HepG2 (cell line): ENCODE measurements at regions not wholly inside any gene's neighbourhood (a gene's known extent, or its start where the extent isn't known, plus 50 kb on each side); places are given as distances from the start of the nearest gene placed in this dataset.

Experiments used
- DPF2 ChIP-seq: sonication (generic); formaldehyde crosslinking; IDR thresholded peaks from 2 replicates; pipeline ENCODE4 v1.4.0; 2020; ENCODE audit warnings: mild to moderate bottlenecking, low read depth, missing genetic modification reagents, borderline replicate concordance
- EEA1 ChIP-seq: sonication (generic); formaldehyde crosslinking; IDR thresholded peaks from 2 replicates; pipeline ENCODE4 v1.5.1; 2020; ENCODE audit warnings: mild to moderate bottlenecking, missing genetic modification reagents, borderline replicate concordance
- ELF1 ChIP-seq: sonication (generic); formaldehyde crosslinking; IDR thresholded peaks from 2 replicates; pipeline ENCODE4 v1.4.0; 2020; ENCODE audit warnings: missing genetic modification reagents
- FOXA1 ChIP-seq, 2 experiments: fragments of 450-650 bp in 1 of 2; sonication (generic) in 1 of 2; formaldehyde crosslinking in 1 of 2; IDR thresholded peaks; 2 replicates each; pipeline versions ENCODE4 v1.4.0 to v1.6.1; 2016 to 2020; ENCODE audit warnings: missing genetic modification reagents in 1 of 2
- GABPB1 ChIP-seq: IDR thresholded peaks from 2 replicates; pipeline ENCODE4 v1.6.1; 2016; ENCODE audit warnings: mild to moderate bottlenecking, missing genetic modification reagents, moderate library complexity, missing compliant biosample characterization
- GATAD1 ChIP-seq: IDR thresholded peaks from 2 replicates; pipeline ENCODE4 v1.6.1; 2016; ENCODE audit warnings: missing genetic modification reagents, missing compliant biosample characterization
- HDAC2 ChIP-seq: sonication (generic); formaldehyde crosslinking; IDR thresholded peaks from 2 replicates; pipeline ENCODE4 v1.4.0; 2020; ENCODE audit warnings: missing genetic modification reagents
- MED13 ChIP-seq: sonication (generic); formaldehyde crosslinking; IDR thresholded peaks from 2 replicates; pipeline ENCODE4 v1.5.0; 2020; ENCODE audit warnings: missing genetic modification reagents
- NFATC3 ChIP-seq: sonication (generic); formaldehyde crosslinking; IDR thresholded peaks from 2 replicates; pipeline ENCODE4 v1.5.1; 2020; ENCODE audit warnings: mild to moderate bottlenecking, missing genetic modification reagents
- NFYB ChIP-seq: sonication (generic); formaldehyde crosslinking; IDR thresholded peaks from 2 replicates; pipeline ENCODE4 v1.4.0; 2020; ENCODE audit warnings: missing genetic modification reagents
- NRL ChIP-seq: sonication (generic); formaldehyde crosslinking; IDR thresholded peaks from 2 replicates; pipeline ENCODE4 v1.5.0; 2020; ENCODE audit warnings: missing genetic modification reagents, mild to moderate bottlenecking, moderate library complexity, borderline replicate concordance
- PAF1 ChIP-seq: IDR thresholded peaks from 2 replicates; pipeline ENCODE4 v1.6.1; 2016; ENCODE audit warnings: missing genetic modification reagents, missing compliant biosample characterization
- PHF21A ChIP-seq: sonication (generic); formaldehyde crosslinking; IDR thresholded peaks from 2 replicates; pipeline ENCODE4 v1.5.0; 2020; ENCODE audit warnings: mild to moderate bottlenecking, missing genetic modification reagents
- RFX3 ChIP-seq: IDR thresholded peaks from 2 replicates; pipeline ENCODE4 v1.6.1; 2016; ENCODE audit warnings: missing biosample characterization, missing genetic modification reagents
- SAP130 ChIP-seq: IDR thresholded peaks from 2 replicates; pipeline ENCODE4 v1.6.1; 2016; ENCODE audit warnings: low read depth
- SMC3 ChIP-seq: IDR thresholded peaks from 2 replicates; pipeline ENCODE4 v1.6.1; 2011; ENCODE audit warnings: low read length, improper control_type of control experiment
- STAG1 ChIP-seq: sonication (generic); formaldehyde crosslinking; IDR thresholded peaks from 2 replicates; pipeline ENCODE4 v1.4.0; 2020; ENCODE audit warnings: missing genetic modification reagents
- TEAD3 ChIP-seq: optimal IDR thresholded peaks from 2 replicates; pipeline ENCODE3; 2016; ENCODE audit warnings: borderline replicate concordance
- THAP11 ChIP-seq: IDR thresholded peaks from 2 replicates; pipeline ENCODE4 v1.6.1; 2016; ENCODE audit warnings: missing biosample characterization, missing genetic modification reagents
- TOPORS ChIP-seq: sonication (generic); formaldehyde crosslinking; IDR thresholded peaks from 2 replicates; pipeline ENCODE4 v1.8.0; 2023; ENCODE audit warnings: mild to moderate bottlenecking, missing genetic modification reagents
- ZBTB21 ChIP-seq: sonication (generic); formaldehyde crosslinking; IDR thresholded peaks from 2 replicates; pipeline ENCODE4 v1.4.0; 2020; ENCODE audit warnings: missing genetic modification reagents
- ZBTB8A ChIP-seq: sonication (generic); formaldehyde crosslinking; IDR thresholded peaks from 2 replicates; pipeline ENCODE4 v1.4.0; 2020; ENCODE audit warnings: mild to moderate bottlenecking, low read depth, missing genetic modification reagents, borderline replicate concordance
- ZEB1 ChIP-seq: IDR thresholded peaks from 2 replicates; pipeline ENCODE4 v1.6.1; 2012; ENCODE audit warnings: mild to moderate bottlenecking, low read depth, inconsistent platforms; ENCODE audit not compliant: insufficient replicate concordance
- ZMAT3 ChIP-seq: sonication (generic); formaldehyde crosslinking; conservative IDR thresholded peaks from 2 replicates; pipeline ENCODE4 v1.7.0; 2021; ENCODE audit warnings: missing genetic modification reagents
- ZNF549 ChIP-seq: sonication (generic); formaldehyde crosslinking; IDR thresholded peaks from 2 replicates; pipeline ENCODE4 v1.5.0; 2020; ENCODE audit warnings: missing genetic modification reagents
- ZNF879 ChIP-seq: sonication (generic); formaldehyde crosslinking; IDR thresholded peaks from 2 replicates; pipeline ENCODE4 v1.8.1; 2023; ENCODE audit warnings: missing genetic modification reagents
- ZNF891 ChIP-seq: sonication (generic); formaldehyde crosslinking; IDR thresholded peaks from 2 replicates; pipeline ENCODE4 v1.5.0; 2020; ENCODE audit warnings: mild to moderate bottlenecking, missing genetic modification reagents
- TF ChIP-seq, protein P1 (sequence below): sonication (generic); formaldehyde crosslinking; IDR thresholded peaks from 2 replicates; pipeline ENCODE4 v1.5.0; 2020; ENCODE audit warnings: mild to moderate bottlenecking, missing genetic modification reagents
- TF ChIP-seq, protein P2 (sequence below): fragments of 450-650 bp; IDR thresholded peaks from 2 replicates; pipeline ENCODE4 v1.6.1; 2017
- TF ChIP-seq, protein P3 (sequence below): sonication (generic); formaldehyde crosslinking; IDR thresholded peaks from 2 replicates; pipeline ENCODE4 v1.4.0; 2020; ENCODE audit warnings: mild to moderate bottlenecking, low read depth, missing genetic modification reagents

DNA sequence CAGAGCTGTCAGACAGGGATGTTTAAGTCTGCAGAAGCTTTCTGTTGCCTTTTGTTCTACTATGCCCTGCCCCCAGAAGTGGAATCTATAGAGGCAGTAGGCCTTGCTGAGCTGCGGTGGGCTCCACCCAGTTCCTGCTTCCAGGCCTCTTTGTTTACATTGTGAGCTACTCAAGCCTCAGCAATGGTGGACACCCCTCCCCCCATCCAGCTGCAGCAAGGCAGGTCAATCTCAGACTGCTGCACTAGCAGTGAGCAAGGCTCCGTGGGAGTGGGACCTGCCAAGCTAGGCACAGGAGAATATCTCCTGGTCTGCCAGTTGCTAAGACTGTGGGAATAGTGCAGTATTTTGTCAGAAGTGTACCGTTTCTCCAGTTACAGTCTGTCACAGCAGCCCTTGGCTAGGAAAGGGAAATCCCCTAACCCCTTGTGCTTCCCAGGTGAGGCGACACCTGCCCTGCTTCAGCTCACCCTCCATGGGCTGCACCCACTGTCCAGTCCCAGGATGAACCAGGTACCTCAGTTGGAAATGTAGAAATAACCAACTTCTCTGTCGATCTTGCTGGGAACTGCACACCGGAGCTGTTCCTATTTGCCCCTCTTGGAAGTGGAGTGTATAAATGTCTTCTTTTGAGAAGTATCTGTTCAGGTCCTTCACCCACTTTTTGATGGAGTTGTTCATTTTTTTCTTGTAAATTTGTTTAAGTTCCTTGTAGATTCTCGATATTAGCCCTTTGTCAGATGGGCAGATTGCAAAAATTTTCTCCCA lies 213.5 kb upstream of the SLC38A2 start (continued):
- TF ChIP-seq, protein P1, sequence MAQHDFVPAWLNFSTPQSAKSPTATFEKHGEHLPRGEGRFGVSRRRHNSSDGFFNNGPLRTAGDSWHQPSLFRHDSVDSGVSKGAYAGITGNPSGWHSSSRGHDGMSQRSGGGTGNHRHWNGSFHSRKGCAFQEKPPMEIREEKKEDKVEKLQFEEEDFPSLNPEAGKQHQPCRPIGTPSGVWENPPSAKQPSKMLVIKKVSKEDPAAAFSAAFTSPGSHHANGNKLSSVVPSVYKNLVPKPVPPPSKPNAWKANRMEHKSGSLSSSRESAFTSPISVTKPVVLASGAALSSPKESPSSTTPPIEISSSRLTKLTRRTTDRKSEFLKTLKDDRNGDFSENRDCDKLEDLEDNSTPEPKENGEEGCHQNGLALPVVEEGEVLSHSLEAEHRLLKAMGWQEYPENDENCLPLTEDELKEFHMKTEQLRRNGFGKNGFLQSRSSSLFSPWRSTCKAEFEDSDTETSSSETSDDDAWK (CRISPR knock-in tag) = no peak
- TF ChIP-seq STAG1 (CRISPR knock-in tag) = peak; percentile 16; the same call in 1 of the 2 replicates
- peak; percentile 69 for TF ChIP-seq ELF1 (CRISPR knock-in tag)
- TF ChIP-seq TOPORS = no peak
- TF ChIP-seq TEAD3 (CRISPR knock-in tag) = peak; percentile 77
- TF ChIP-seq SAP130 (CRISPR knock-in tag) = peak; percentile 56
- no peak for TF ChIP-seq NRL (CRISPR knock-in tag)
- TF ChIP-seq ZBTB8A (CRISPR knock-in tag) = no peak
- peak; percentile 3; the same call in 1 of the 2 replicates for TF ChIP-seq ZNF891 (CRISPR knock-in tag)
- TF ChIP-seq MED13 (CRISPR knock-in tag) = no peak
- no peak for TF ChIP-seq ZBTB21 (CRISPR knock-in tag)
- no peak for TF ChIP-seq PAF1 (CRISPR knock-in tag)
- peak; percentile 3; the same call in 1 of the 2 replicates for TF ChIP-seq SMC3
- peak; percentile 43; the same call in 1 of the 2 replicates for TF ChIP-seq GABPB1
- no peak for TF ChIP-seq NFYB
- peak; percentile 42 for TF ChIP-seq DPF2 (CRISPR knock-in tag)
- peak; percentile 66; the same call in 1 of the 2 replicates for TF ChIP-seq PHF21A (CRISPR knock-in tag)
- peak; percentile 48; the same call in 1 of the 2 replicates for TF ChIP-seq GATAD1 (CRISPR knock-in tag)
- TF ChIP-seq, protein P2, sequence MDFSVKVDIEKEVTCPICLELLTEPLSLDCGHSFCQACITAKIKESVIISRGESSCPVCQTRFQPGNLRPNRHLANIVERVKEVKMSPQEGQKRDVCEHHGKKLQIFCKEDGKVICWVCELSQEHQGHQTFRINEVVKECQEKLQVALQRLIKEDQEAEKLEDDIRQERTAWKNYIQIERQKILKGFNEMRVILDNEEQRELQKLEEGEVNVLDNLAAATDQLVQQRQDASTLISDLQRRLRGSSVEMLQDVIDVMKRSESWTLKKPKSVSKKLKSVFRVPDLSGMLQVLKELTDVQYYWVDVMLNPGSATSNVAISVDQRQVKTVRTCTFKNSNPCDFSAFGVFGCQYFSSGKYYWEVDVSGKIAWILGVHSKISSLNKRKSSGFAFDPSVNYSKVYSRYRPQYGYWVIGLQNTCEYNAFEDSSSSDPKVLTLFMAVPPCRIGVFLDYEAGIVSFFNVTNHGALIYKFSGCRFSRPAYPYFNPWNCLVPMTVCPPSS = no peak
- TF ChIP-seq ZNF879 (CRISPR knock-in tag) = no peak
- no peak for TF ChIP-seq NFATC3 (CRISPR knock-in tag)
- 0 out of 2 replicates have a peak, but pooled peaks have one; percentile 36 for TF ChIP-seq THAP11
- TF ChIP-seq ZMAT3 = 0 out of 2 replicates have a peak, but pooled peaks have one; percentile 42
- no peak for TF ChIP-seq ZNF549
- TF ChIP-seq, protein P3, sequence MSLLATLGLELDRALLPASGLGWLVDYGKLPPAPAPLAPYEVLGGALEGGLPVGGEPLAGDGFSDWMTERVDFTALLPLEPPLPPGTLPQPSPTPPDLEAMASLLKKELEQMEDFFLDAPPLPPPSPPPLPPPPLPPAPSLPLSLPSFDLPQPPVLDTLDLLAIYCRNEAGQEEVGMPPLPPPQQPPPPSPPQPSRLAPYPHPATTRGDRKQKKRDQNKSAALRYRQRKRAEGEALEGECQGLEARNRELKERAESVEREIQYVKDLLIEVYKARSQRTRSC (CRISPR knock-in tag) = no peak
- peak; percentile 91 for TF ChIP-seq HDAC2 (CRISPR knock-in tag)
- TF ChIP-seq EEA1 (CRISPR knock-in tag) = no peak
- TF ChIP-seq ZEB1 = no peak
- no peak for TF ChIP-seq RFX3 (CRISPR knock-in tag)
- TF ChIP-seq FOXA1 (IDR thresholded peaks at IDR 0.05) = no peak
- TF ChIP-seq FOXA1 (CRISPR knock-in tag; IDR thresholded peaks at IDR 0.05) = peak; percentile 97
